Tibial artery (tissue), 4 donors: ENCODE measurements at regions not wholly inside any gene's neighbourhood (a gene's known extent, or its start where the extent isn't known, plus 50 kb on each side); places are given as distances from the start of the nearest gene placed in this dataset.

Source experiments
- DNase-seq, 2 donors: peaks; one replicate each; pipeline ENCODE4 v3.0.0-alpha.2; 2019
- H3K27ac ChIP-seq, 2 donors: fragments of 200-600 bp; sonication (generic) in 1 of 2; 1 replicate in 1 of 2; 2 replicates in 1 of 2; pipeline ENCODE4 v1.5.1; 2018 to 2019; ENCODE audit warnings: mild to moderate bottlenecking in 1 of 2
- H3K27me3 ChIP-seq, 2 donors: fragments of 200-600 bp; sonication (generic) in 1 of 2; one replicate each; pipeline versions ENCODE4 v1.5.1 to v1.6.0; 2016 to 2019
- H3K36me3 ChIP-seq, 3 donors: fragments of 200-600 bp; sonication (generic) in 2 of 3; one replicate each; pipeline ENCODE4 v1.5.1; 2016 to 2019; ENCODE audit warnings: mild to moderate bottlenecking in 2 of 3
- H3K4me1 ChIP-seq, 4 donors: fragments of 200-600 bp; sonication (generic) in 2 of 4; 1 replicate in 3 of 4; 2 replicates in 1 of 4; pipeline ENCODE4 v1.5.1; 2016 to 2019
- H3K4me3 ChIP-seq, 2 donors: fragments of 200-600 bp; sonication (generic) in 1 of 2; 1 replicate in 1 of 2; 2 replicates in 1 of 2; pipeline ENCODE4 v1.5.1; 2018 to 2019; ENCODE audit warnings: mild to moderate bottlenecking in 2 of 2
- H3K9me3 ChIP-seq, 3 donors: fragments of 200-600 bp; sonication (generic) in 1 of 3; one replicate each; pipeline ENCODE4 v1.5.1; 2016 to 2019
- CTCF ChIP-seq, 2 experiments: fragments of 200-600 bp in 1 of 2; fragments of 450-650 bp in 1 of 2; IDR thresholded peaks; one replicate each; pipeline ENCODE4 v1.5.1; 2017 to 2019; ENCODE audit warnings: antibody characterized with exemption in 2 of 2, mild to moderate bottlenecking in 1 of 2, moderate library complexity in 1 of 2
- intact Hi-C: fragments of 100-400 bp; cut with DNase I; formaldehyde crosslinking; loops from one replicate; pipeline ENCODE4 v1.15.0; 2023; ENCODE audit warnings: low total_unique reads

GRCh38 chr1:38624336-38625039 lies 235.1 kb downstream of the RRAGC start:
- Histone ChIP-seq H3K9me3 (no peaks in the 10 kb centered on the region), H3K36me3 (no peaks in the 10 kb centered on the region), H3K4me1 (no peaks in the 10 kb centered on the region), H3K4me3 (no peak overlapping the region), H3K27ac (no peak overlapping the region), H3K27me3 (peaks cover 0 to 6% of the 10 kb centered on the region in 2 donors)
- DNase-seq = no peak
- intact Hi-C loops = no loop called here
- TF ChIP-seq CTCF (IDR thresholded peaks at IDR 0.05) = no peak

GRCh38 chr1:38623529-38623928 lies 236.0 kb downstream of the RRAGC start:
- peaks cover 0 to 6% of the 10 kb centered on the region in 2 donors for H3K27me3 ChIP-seq
- no peaks in the 10 kb centered on the region for H3K4me1 ChIP-seq
- no peaks in the 10 kb centered on the region for H3K9me3 ChIP-seq
- no peaks in the 10 kb centered on the region for H3K36me3 ChIP-seq
- no peak overlapping the region for H3K27ac ChIP-seq
- DNase-seq = no peak
- no peak overlapping the region for H3K4me3 ChIP-seq
- intact Hi-C loops = no loop called here
- no peak for TF ChIP-seq CTCF (IDR thresholded peaks at IDR 0.05)

GRCh38 chr1:38622197-38622596 lies 237.4 kb downstream of the RRAGC start:
- no peaks in the 10 kb centered on the region for H3K4me1 ChIP-seq
- H3K4me3 ChIP-seq = no peak overlapping the region
- no peaks in the 10 kb centered on the region for H3K36me3 ChIP-seq
- no peak for DNase-seq
- intact Hi-C loops = no loop called here
- H3K27me3 ChIP-seq = peaks cover 0 to 2% of the 10 kb centered on the region in 2 donors
- H3K9me3 ChIP-seq = no peaks in the 10 kb centered on the region
- no peak overlapping the region for H3K27ac ChIP-seq
- no peak for TF ChIP-seq CTCF (IDR thresholded peaks at IDR 0.05)

GRCh38 chr1:38616846-38617245 lies 242.7 kb downstream of the RRAGC start:
- no peak for DNase-seq

GRCh38 chr1:38615680-38616079 lies 243.9 kb downstream of the RRAGC start:
- no peak for TF ChIP-seq CTCF (IDR thresholded peaks at IDR 0.05)
- intact Hi-C loops = loop anchor here (10.0 kb wide), 1 partner anchor 199 kb away; no protein-coding TSS in a partner anchor
- Histone ChIP-seq H3K9me3 (peaks cover 0 to 3% (median 0%) of the 10 kb centered on the region in 3 donors), H3K36me3 (no peaks in the 10 kb centered on the region), H3K4me1 (no peaks in the 10 kb centered on the region), H3K4me3 (no peak overlapping the region), H3K27me3 (peaks cover 0 to 20% of the 10 kb centered on the region in 2 donors), H3K27ac (no peak overlapping the region)
- DNase-seq = no peak

More at GRCh38 chr1:38616846-38617245, 242.7 kb downstream of the RRAGC start:
- no peak overlapping the region for H3K27ac ChIP-seq
- H3K9me3 ChIP-seq = peaks cover 0 to 3% (median 0%) of the 10 kb centered on the region in 3 donors
- no peaks in the 10 kb centered on the region for H3K4me1 ChIP-seq
- peaks cover 0 to 20% of the 10 kb centered on the region in 2 donors for H3K27me3 ChIP-seq
- TF ChIP-seq CTCF (IDR thresholded peaks at IDR 0.05) = no peak
- no peak overlapping the region for H3K4me3 ChIP-seq
- intact Hi-C loops = loop anchor here (10.0 kb wide), 1 partner anchor 198 kb away; no protein-coding TSS in a partner anchor
- no peaks in the 10 kb centered on the region for H3K36me3 ChIP-seq
